DMS153 (cell line): ENCODE measurements at regions not wholly inside any gene's neighbourhood (a gene's known extent, or its start where the extent isn't known, plus 50 kb on each side); places are given as distances from the start of the nearest gene placed in this dataset.
"Not testable (repeated sequence)": the region's sequence is repeated elsewhere in the genome, so short reads cannot be mapped to it uniquely, and the experiment has no call there.

Experiments
- DNase-seq: peaks from one replicate; lab custom pipeline; 2025; lab: John Stamatoyannopoulos, UW

DNA sequence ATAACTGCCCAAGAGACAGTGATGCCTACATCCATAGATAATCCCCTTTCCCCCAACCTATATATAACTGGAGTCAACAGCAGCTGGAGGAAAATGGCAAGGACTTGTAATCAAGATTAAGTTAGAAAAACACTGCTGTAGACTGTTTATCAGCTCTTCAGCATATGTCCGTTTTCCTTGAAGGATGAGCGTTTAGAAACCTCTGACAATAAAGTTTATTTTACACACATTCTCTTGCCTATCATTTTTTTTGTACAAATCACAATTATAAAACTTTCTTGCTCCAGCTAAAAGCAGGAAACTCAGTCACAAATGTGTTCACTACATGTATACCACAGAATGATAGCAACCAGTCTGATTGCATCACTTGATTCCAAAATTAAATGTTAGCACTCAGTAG, 50.8 kb downstream of the PPIAL4G start:
- DNase-seq, result not testable (repeated sequence)

DNA sequence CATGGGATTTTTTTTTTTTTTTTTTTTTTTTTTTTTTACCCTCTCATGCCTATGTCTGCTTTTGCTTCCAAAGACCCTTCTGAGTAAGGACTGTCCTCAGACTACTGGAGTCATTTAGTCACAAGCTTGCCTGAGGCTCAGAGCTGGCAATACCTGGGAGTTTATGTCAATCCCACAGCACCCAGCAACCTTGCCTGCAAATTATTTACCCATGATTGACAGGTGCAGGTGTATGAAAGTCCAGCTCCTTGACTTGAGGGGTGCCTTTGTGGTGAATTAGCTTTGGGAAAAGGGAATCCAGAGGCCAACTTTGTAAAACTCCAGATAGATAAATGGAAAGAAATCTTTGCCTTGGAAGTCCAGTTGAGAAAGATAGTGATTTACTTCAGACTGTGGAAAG, 53.2 kb downstream of the PPIAL4G start:
- DNase-seq, result not testable (repeated sequence)

DNA sequence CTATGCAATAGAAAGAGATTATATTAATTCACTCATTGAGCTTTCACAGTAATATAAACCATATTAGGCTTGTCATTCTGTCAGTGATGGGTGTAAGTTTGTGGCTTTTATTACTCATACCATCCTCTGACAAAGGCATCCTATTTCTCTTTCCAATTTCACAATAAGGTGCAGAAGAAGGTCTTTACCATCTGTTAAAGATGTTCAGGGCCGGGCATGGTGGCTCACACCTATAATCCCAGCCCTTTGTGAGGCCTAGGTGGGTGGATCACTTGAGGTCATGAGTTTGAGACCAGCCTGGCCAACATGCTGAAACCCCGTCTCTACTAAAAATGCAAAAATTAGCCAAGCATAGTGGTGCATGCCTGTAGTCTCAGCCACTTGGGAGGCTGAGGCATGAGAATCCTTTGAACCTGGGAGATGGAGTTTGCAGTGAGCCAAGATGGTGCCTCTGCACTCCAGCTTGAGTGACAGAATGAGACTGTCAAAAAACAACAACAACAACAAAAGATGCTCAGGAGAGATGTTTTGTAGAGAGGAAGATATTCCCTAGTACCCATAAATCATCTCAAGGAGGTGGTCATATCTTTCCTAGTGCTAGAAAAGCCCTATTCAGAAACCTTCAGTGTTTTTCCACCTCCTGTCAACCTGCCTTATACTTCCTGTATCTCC, 56.0 kb downstream of the PPIAL4G start:
- not testable (repeated sequence) for DNase-seq

DNA sequence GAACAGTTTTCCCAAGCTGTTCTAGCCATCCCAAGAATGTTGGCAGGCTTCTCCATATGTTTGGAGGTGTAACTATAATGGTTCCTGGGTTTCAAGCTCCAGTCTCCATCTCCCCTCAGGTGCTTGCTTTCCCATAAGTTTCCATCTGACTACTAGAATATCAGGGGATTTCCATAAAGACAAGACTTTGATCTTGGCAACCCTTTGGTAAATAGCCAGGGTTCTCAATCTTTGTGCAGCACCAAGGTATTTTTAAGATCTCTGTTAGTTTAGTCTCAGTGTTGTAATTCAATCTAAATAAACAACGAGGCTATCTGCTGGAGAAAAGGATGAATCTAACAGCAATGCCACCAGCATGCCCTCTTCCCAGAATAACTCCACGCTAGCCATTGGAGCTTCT, 56.7 kb downstream of the PPIAL4G start:
- not testable (repeated sequence) for DNase-seq

DNA sequence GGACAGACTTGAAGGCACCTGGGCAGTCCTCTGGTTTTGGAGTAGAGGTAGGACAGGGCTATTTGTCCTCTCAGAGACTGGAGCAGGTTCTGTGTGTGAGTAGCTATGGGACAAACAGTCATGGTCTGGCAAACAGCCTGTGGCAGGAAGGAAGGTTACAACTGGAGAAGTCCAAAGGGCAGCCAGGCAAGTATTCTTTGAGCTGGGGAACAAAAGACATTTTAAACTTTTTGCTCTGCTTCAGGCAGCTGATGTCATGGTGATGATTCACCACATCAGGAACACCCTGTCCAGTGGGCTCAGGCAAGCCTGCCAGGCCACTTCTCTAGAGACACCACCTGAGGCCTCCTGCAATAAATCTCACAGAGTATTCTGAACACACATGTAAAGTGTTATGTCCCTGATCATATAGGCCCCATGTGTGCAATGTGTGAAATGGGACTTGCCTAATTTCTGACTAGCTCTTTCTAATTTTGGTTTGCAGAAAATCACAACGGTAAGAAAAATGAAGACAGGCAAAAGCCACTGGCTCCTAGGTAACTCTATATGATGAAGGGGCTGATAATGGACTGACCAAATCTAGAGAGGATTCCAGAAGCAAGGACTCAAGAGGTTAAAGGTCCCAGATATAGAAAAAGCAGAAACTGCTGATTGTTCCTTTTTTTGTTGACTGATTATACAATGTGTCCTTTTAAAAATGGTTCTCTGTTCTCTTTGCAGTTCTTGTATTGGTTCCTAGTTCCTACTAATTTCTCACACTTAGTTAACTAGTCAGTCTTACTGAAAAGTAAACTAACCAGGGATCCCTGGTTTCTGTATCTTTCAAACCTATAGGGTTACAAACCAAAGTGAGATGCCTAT, 58.7 kb downstream of the PPIAL4G start:
- not testable (repeated sequence) for DNase-seq

DNA sequence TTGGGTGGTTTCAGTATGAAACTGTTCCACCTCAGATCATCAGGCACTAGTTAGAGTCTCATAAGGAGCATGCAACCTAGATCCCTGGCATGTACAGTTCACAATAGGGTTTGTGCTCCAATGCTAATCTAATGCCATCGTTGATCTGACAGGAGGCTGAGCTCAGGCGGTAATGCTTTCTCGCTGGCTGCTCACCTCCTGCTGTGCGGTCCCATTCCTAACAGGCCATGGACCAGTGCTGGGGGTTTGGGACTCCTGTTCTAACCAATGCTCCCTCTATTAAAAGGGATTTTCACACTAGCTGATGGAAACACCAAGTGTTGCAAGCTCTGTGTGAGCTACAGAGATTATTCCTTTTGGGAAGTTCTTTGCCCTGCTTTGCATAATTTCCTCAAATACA, 60.2 kb downstream of the PPIAL4G start:
- not testable (repeated sequence) for DNase-seq

DNA sequence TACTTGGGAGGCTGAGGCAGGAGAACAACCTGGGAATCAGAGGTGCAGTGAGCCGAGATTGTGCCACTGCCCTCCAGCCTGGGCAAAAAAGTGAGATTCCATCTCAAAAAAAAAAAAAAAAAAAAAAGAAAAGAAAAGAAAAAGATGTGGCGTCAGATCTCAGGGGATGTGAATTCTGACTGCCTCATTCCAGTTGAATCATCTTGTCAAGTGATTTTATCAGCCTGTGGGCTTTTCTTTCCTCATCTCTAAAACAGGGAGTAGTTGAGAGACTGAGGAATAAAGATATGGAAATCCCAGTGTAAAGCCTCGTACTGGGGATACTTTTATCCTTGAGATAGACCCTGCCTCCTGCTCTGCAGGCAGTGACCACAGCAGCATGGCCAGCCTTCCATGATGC, 65.9 kb downstream of the PPIAL4G start:
- not testable (repeated sequence) for DNase-seq

DNA sequence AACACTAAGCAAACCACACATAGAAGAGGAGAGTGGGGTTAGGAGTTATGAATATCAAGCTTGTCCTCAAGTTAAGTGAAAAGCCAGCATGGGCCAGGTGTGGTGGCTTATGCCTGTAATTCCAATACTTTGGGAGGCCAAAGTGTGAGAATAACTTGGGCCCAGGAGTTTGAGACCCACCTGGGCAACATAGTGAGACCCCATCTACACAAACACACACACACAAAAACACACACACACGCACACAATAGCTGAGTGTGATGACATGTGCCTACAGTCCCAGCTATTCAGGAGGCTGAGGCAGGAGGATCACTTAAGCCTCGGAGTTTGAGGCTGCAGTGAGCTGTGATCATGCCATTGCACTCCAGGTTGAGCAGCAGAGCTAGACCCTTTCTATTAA, 69.7 kb downstream of the PPIAL4G start:
- not testable (repeated sequence) for DNase-seq

DNA sequence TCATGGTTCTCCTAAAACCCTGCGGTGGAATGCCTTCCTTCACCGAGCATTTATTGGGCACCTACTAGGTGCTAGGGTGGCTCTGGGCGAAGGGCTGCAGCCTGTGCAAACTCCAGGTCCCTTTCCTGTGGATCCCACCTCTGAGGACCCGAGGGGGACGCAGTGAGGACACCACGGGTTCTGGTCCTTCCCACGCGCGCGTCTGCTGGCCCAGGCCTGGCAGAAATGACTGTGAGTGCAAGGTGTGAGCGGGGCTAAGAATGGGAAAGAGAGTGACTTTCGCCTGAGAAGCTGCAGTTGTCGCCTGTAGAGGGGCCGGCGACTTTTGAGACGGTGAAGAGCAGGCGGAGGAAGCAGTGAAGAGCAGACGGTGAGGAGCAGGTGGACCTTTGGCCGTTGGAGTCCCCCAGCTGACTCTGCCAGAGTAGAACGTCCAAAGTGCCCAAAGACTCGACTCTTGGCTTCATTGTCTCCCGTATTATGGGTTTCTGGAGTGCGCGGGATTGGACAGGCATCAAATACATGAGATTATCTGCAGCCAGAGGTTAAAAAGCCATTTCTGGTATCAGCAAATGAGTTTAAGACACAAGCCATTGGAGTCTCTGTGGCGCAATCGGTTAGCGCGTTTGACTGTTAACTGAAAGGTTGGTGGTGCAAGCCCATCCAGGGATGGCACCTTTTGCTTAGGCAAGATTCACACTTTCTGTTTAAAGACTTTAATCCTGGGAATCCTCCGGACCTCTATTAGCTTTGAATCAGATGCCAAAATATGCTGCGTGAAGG, 78.1 kb downstream of the PPIAL4G start:
- DNase-seq, result not testable (repeated sequence)

DNA sequence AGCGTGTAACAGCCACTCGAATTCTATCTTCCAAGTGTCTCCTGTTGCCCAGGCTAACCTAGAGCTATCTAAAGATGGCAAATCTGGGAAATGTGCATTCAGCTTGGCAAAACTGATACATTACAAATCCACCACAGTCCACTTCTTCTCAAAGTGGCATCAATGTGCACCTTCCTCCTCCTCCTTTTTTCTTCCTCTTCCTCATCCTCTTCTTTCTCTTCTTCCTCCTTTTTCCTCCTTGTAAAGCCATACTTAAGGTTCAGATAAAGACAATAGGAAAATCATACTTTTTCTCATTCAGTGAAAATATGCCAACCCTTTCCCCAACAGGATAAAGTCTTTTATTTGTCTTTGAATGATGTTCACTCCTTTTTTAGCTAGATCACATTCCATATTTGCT, 79.2 kb downstream of the PPIAL4G start:
- not testable (repeated sequence) for DNase-seq

DNA sequence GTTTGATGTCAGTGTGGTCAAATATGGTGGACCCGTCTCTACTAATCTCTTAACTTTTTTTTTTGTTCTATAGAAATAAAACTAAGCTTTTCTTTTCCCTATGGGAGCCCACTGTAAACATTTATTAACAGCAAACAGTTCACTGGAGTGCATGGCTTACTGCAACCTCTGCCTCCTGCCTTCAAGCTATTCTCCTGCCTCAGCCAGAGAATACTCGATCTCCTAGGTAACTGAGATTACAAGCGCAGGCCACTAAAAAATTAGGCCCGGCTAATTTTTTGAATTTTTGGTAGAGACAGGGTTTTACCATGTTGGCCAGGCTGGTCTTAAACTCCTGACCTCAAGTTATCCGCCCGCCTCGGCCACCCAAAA, 80.0 kb downstream of the PPIAL4G start:
- not testable (repeated sequence) for DNase-seq

DNA sequence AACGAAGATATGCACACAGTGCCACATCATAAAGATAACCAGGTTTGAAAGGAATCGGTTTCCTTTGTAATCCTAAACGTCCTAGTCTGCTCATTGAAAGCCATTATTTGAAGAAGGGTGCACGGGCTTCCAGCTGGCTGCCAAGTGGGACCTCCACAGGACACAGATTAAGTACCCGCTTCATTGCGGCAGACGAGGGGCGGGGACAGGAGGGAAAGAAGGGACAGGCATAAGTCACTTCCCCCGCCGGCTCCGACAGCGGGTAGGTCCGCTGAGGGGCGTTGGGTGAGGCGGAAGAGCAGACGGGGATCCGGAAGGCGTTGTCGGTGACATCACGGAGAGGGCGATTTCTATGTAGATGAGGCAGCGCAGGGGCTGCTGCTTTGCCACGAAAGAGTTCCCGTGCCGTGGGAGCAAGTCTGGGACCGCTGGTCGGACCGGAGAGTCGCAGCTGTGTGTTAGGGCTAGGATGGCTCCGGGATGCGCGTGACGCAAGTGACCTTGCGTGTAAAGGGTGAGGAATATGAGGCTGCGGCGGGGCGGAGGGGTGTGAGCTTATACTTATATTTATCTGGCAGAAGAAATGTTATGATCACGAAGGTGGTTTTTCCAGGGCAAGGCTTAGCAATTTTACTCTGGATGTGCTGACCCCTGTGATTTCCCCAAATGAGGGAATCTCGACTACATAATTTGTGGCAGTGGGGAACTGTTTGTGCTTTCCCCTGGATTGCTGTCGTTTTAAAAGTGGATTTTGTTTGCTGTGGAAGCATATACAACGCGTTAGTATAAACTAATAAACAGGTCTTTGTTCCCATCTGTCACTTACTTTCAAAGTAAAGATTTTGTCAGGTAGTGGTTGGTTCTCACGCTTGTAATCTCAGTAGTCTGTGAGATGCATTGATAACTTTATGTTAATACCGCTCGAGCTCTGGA, 80.7 kb downstream of the PPIAL4G start:
- peak; percentile 86 for DNase-seq

DNA sequence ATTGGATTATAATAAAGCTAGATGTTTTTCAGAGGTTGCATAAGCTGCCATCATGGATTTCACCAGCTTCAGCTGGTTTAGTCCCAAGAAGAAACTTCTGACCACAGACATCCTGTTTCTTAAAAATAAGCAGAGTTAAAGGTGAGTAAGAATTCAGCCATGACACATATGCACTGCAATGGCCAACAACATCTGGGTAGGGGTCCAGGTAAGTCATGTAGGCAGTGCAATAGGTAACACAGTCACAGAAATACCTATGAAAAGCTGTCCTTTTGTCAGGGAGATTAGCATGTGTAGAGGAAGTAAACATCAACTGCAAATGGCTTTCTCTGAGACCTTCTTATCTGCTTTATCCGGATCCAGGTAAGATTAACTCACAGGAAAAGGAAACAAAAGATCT, 85.6 kb downstream of the PPIAL4G start:
- not testable (repeated sequence) for DNase-seq

DNA sequence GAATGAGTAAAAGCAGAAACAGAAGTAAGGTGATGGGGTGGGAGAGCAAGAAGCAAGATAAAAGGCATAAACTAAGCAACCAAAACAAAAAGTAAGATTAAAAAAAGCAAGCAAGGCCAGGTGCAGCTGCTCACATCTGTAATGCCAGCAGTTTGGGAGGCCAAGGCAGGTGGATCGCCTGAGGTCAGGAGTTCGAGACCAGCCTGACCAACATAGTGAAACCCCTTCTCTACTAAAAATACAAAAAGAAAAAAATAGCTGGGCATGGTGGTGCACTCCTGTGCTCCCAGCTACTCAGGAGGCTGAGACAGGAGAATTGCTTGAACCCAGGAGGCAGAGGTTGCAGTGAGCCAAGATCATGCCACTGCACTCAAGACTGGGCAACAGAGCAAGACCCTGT, 90.6 kb downstream of the PPIAL4G start:
- not testable (repeated sequence) for DNase-seq

DNA sequence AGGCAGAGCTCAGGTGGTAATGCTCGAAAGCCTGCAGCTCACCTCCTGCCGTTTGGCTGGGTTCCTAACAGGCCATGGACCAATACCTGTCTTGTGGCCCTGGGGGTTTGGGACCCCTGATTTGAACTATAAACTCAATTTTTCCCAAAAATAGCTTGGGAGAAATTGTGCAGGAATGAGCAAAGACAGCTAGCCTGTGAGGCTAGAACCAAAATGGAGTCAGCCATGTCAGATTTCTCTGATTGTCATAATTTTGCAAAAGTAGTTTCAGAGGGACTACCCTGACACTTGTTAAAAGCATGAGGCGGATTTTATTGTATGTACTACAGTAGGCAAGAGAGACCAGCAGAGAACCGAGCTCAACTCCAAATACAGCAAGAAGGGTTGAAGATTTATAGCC, 91.8 kb downstream of the PPIAL4G start:
- DNase-seq, result not testable (repeated sequence)

DNA sequence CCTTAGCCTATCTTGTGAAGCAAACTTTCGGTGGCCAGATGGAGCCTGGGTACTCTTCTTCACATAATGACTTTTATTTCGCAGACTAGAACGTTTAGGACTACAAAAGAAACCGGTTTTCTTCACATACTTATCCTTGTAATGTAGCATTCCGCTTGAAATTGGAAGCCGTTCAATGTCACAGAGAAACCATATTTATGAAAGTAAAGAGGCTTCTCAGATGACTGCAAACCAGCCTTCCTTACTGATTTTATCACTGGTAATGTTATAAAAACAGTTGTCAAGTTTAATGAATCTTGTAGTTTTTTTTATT, 94.1 kb downstream of the PPIAL4G start:
- DNase-seq, result no peak

DNA sequence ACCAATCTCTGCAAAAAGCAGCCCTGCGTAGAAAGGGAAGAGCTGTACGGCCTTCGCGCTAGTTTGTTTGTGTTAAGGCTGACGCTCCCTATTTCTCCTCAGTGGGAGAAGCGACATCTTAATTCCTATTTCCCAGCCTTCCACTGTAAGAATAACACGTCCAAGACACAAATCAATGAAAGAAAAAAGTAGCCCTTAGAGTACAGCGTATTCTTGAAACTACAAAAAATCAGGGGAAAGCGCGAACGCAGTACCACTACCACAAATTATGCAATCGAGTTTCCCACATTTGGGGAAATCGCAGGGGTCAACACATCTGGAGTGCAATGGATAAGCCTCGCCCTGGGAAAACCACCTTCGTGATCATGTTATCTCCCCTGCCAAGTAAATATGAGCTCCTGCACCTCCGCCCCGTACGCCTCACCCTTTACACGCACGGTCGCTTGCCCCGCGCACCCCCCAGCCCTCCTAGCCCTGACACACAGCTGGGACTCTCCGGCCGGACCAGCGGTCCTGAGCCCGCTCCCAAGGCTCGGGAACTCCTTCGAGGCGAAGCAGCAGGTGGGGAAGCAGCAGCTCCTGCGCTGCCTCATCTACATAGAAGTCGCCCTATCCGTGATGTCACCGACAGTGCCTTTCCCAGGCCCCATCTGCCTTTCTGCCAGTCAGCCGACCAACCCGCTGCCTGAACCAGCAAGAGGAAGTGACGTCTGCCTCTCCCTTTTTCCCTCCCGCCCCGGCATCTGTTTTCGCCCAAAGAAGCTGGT, 94.7 kb downstream of the PPIAL4G start:
- DNase-seq, result peak; percentile 92

DNA sequence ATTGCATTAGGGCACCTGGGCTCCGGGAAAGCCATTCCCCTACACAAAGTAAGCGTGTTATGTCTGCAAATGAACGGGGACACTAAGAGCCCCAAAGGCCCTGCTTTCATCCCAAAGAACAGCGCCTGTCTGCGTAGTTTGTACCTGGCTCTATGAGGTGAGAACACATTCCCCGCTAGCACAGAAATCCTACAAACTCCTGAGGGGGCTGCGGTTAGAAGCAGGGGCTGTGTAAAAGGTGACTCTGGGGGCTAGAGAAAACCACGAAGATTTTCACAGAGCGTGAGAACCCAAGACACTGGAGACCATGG, 95.2 kb downstream of the PPIAL4G start:
- not testable (repeated sequence) for DNase-seq

DNA sequence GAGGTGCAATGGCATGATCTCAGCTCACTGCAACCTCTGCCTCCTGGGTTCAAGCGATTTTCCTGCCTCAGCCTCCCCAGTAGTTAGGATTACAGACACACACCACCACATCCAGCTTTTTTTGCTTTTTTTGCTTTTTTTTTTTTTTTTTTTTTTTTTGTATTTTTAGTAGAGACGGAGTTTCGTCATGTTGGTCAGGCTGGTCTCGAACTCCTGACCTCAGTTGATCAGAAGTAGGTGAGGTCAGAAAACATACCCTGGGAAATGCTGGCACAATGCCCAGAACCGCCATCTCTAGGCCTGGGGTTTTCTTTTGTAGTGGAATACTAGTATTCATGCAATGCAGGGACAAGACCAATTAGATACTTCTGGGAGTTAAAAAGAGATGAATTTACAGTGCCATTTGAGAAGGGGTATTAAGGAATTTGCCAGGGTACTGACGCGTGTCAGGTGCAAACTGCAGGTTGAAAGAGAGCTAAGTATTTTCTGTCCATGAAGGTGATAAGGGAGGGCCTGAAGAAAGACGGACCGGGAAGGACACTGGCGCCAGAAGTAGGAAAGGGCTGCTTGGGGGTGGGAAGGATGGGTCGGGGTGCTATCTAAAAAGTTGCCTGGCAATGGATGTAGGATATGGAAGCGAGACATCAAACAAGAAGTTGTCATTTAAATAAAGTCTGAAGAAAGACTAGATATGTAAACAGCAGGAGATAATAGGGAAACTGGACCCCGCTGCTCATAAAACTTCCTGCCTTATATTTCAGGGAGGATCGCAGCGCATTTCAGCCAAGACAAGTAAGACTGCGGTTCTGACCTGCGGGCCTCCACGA, 95.8 kb downstream of the PPIAL4G start:
- not testable (repeated sequence) for DNase-seq

DNA sequence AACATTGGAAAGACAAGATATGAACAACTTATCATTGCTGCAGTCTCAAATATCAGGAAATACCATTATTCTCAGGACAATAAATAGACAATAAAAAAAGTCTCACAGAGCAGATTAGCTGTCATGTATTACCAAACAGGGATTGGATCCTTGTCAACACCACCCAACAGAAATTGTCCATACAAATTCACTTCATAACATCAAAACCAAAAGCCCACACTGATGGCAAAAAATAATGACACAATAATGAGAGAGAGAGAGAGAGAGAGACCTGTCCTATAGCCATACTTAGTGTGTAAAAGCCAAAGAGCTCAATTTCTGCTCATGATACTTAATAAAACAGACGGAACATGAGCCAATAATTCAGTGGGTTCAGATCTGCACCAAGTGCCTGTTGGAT, 96.5 kb downstream of the PPIAL4G start:
- DNase-seq, result no peak
